GM18508 (cell line): ENCODE measurements at regions not wholly inside any gene's neighbourhood (a gene's known extent, or its start where the extent isn't known, plus 50 kb on each side); places are given as distances from the start of the nearest gene placed in this dataset.

Experiments
- ATAC-seq: cut with Tn5 transposase; IDR thresholded peaks from one replicate; pipeline ENCODE4 v1.9.1; 2021; ENCODE audit warnings: moderate number of reproducible peaks; ENCODE audit not compliant: insufficient read depth, unreplicated experiment

DNA sequence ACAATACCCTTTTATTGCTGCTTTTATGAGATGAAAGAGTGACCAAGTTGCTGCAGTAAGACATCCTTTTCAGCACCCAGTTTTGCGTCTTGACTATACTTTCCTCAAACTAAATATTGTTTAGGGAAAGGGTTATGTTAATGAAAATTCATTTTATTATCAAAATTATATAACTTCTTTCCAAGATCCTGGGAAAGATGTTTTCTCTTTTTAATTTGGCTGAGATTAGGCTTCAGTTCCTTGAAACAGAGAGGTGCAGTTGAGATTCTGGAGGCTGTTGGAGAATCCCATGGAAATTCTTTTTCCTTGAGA, 91.6 kb upstream of the KCNA3 start:
- no peak for ATAC-seq

DNA sequence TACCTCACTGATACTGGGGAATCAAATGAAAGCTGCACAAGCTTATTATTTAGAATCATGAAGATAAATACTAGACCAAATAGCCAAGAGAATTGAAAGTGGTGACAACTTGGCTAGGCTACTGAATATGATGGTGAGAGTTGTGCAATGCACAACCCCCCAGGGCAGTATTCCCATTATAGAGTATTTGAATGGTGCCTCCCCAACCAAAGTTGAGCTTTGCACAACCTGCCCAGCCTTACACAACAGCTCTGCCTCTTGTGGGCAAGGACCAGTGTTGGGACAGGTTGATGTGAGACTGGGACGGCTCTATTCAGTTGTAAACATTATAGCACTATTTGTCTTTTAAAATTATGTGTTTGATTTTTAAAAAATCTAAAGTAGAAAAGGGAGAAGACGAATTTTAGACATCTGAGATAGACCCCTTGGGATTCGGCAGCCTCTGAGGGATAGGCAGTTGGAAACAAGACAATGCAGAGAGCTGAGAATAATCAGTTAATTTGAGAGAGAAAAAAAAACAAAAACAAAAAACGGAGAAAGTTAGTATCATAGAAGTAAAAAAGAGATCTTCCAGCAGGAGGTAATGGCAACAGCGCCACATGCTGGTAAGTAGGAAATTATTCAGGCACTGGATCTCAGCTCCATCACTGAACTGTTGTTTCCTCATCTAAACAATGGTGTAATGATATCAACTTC, 91.0 kb upstream of the KCNA3 start:
- ATAC-seq: no peak

DNA sequence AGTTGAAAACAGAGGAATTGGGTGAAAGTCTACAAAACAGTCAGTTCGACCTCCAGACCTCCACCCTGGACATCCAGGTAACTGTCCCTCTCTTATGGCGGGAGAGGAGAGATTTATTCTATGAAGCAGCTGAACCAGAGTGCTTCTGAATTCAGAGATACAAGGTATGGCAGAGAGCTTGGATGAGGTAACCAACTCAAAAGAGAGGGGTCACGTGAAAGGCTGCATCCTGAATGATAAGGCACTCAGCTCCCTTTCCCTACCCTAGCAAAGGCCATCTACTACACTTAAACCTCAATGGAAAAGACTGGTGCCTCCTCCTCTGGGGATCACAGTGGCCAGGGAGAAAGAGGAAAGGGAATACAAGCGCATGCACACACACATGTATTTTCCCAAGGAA, 88.4 kb upstream of the KCNA3 start:
- ATAC-seq: no peak

DNA sequence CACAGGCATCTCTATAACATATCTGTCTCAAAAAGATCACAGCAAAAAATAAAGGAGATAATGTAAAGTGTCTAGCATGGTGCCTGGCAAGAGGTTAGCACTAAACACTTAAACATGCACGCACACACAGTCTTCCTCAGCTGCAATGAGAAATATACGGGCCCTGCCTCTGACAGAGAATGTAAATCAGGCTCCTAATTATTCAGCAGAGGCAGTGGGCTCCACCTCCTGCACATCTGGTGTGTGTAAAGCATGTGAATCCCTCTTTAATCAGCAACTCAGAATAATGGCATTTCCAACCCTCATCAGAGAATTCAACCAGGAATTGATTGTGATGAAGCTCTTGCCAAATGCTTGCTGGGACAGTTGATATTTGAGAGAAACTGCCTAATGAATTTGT, 85.6 kb upstream of the KCNA3 start:
- no peak for ATAC-seq

DNA sequence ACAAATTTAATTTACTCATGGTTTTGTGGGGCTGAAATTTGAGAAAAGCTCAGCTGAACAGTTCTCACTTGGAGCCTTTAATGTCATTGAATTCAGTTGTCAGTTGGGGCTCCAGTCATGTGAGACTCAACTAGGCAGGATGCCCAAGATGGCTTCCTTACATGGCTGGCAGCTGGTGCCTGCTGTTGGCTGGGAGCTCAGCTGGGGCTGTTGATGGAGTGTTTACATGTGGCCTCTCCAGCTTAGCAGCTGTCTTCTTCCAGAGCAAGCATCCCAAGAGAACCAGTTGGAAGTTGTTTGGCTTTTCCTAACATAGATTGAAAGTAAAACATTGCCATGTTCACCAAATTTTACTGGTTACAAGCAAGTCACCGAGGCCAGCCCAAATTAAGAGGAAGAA, 81.8 kb upstream of the KCNA3 start:
- no peak for ATAC-seq

DNA sequence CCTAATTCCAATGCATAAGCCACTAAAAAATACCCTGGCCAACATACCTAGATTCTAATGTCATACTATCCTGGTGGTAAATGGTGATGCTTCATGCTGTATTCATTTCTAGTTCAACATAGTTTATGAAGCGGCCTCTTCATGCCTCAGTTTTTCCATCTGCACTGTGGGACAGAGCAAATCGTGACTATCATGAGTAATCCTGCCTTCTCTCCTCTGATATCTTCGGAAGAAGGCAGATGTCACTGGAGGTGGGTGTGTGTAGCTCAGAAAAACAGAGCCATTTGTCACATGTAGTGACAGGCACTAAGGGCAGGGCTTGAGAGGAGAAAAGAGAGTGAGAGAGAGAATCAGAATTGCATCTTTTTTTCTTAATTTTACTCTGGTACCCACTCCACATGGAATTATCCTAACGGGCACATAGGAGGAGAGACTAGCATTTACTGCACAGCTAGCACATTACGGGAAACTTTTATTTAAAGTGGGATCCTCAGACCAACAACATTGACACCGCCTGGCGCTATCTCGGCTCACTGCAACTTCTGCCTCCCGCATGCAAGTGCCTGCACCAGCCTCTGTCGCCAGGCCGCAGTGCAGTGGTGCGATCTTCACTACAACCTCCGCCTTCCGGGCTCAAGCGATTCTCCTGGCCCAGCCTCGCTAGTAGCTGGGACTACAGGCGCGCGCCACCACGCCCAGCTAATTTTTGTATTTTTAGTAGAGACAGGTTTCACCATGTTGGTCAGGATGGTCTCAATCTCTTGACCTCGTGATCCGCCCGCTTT, 78.4 kb upstream of the KCNA3 start:
- ATAC-seq: no peak

DNA sequence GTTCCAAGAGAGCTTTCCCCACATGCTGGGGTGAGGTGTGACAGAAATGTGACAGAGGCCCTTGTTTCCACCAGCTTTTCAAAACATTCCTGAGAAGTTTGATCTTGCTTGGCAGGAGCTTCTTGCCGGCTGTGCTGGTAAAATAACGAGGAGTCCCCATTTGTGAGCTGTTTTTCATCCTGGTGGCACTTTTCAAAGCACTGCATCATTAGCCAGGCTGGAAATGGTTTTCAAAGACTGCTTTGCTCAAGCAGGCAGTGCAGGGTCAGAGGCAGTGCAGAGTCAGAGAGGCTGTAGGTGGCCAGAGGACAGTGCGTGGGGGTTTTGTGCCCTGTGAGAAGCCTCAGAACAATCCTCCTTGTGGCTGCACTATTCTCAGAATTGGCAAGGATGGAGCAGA, 75.8 kb upstream of the KCNA3 start:
- ATAC-seq: no peak

DNA sequence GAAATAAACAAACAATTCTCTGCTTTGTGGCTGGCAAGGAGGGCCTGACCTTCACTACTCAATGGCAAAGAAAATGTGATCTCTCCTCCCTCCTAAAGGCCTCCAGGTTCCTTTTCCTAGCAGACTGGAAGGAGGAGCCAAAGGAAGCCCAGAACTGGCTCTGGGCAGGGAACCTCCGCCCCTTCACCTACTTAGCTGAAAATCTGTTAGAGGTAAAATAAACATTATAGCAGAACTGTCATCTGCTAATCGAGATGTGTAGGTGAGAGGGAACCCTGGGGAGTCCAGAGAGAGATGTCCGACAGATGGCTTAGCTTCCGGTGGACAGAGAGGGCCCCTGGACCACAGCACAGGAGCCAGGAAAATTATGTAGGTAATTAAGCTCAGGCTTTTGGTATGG, 75.2 kb upstream of the KCNA3 start:
- ATAC-seq: no peak

DNA sequence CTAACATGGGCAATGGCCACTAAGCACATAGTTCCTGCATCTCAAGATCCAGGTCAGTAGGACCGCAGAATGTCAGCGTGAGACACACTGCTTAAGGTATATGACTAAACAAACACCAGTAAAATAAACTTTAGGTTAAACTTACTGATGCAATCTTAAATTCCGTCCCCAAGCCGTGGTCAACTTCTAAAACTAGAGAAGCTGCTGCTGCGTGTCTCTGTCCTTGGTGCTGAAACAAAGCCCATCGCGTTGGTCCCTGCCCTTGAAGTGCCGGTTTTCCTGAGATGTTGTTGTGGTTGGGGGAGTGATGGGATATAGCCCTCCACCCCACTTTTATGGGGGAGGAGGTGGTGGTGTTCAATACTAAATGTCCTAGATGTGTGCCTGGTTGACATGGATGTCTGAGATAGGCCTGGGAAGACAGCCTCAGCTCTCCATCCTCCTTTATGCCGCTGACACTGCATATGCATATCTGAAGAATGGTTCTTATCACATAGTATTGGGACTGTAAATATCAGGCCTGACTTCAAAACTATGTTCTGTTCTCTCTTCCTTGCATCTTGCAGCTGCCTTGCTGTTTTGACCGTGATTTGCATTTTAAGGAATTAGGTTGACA, 72.0 kb upstream of the KCNA3 start:
- no peak for ATAC-seq

DNA sequence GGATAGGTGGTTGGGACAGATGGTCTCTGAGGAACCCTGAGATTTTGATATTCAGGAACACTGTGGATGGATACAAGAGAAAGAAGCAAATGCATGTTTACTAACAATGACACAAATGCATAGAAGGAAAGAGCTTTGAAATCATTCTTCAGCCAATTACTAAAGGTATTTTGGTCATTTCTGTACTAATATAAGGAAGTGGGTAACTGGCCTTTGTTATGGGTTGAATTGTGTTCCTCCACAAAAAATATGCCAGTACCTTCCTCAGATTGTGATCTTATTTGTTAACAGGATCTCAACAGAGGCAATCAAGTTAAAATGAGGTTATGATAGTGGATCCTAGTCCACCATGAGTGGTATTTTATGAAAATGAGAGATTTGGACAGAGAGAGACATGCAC, 68.7 kb upstream of the KCNA3 start:
- ATAC-seq: no peak

DNA sequence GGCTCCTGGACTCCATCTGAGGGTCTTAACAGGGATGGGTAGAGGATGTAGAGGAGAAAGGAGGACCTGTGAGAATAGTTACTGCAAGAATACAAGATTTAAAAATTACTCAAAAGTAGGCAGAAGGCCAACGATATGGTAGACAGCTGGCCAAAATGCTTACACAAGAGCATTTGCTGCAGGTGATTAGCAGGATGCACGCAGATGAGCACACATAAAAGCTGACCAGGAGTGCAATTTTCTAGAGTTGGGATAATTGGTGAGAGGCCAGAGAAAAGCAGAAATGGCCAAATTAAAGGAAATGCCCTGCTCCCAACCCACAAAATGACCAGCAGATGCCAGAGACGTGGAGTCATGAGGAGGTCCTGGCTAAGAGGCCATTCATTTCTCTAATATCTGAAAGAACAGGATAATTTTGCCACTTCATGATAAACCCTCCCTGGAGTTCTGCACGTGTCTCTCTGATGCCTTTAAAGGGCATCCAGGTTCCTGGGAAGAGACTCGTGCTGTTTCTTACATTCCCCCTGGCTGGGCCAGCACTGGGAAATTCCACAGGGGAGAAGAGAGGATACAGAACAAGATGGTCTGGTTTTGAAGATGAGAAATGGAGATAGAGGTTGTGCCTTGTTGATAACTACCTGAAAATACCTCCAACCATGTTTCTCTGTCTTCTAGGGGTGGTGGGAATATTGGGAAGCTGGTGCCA, 62.3 kb upstream of the KCNA3 start:
- ATAC-seq: no peak

DNA sequence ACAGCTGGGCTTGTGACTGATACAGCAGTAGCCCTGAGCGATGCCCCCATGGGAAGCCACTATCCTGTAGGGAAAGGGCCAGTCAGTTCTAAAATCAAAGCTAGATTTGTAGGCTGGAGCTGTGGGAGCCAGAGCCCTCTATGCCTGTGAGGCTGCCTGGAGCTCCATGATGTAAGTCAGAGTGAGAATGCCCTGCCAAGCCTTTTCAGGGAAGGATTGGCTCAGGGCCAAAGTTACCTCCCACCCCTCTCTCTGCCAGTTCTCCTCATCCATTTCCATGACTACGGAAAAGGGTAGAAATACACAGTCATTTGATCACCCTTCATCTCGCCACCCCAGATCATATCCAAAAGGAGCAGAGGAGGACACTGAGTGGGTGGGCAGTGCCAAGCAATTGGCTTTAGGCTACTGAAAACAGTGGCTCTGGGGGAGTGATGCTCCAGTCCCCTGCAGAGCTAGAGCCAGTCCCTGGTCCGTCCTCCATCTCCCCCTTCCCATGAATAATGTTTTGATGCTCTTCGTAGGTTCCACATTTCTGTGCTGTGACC, 59.5 kb upstream of the KCNA3 start:
- no peak for ATAC-seq

DNA sequence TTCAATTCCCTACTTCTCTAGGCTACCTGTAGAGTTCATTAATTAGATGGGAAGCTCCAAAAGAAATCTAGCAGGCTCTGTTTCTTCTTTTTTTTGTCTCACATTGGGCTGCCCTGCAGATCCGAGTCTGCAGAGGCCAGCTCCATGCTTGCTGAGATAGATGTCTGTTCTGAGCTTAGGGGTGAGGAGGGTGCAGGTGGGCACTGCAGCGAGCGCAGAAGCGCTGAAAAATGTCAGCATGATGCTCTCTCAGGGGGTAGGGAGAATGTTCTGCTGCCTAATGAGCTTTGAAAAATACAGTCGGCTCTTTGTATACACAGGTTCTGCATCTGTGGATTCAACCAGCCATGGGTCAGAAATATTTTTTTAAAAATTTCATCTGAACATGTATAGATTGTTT, 56.8 kb upstream of the KCNA3 start:
- no peak for ATAC-seq

DNA sequence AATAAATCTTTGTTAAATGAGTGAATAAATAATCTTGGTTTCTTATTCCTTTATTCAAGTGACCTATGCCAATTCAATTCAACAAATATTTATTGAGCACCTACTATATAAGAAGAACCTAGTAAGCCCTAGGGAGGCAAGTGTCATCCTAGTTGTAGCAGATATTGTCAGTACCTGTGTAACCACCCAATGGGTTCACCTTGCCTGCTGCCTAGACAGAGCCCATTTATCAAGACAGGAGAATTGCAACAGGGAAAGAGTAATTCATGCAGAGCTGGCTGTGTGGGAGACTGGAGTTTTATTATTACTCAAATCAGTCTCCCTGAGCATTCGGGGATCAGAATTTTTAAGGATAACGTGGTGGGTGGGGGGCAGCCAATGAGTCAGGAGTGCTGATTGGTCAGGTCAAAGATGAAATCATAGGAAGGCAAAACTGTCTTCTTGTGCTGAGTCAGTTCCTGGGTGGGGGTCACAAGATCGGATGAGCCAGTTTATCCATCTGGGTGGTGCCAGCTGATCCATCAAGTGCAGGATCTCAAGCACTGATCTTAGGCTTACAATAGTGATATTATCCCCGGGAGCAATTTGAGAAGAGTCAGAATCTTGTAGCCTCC, 53.8 kb upstream of the KCNA3 start:
- no peak for ATAC-seq

DNA sequence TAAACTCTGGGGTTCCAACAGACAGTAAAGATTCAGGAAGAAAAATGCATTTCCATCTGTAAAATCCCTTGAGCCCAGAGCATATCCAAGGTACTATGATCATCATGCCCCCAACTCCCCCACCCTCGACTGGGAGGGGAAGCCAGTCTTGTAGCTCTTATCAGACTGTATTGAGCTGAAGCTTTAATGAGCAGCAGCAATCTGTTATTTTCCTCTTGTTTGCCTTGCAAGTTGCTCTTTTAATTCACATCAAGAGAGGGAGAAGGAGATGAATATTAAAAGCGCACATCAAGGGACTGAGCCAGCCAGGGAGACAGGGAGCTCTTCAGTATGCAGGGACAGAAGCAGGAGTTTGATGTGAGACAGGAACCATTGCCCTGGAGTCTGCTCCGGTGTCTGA, 52.5 kb upstream of the KCNA3 start:
- ATAC-seq: no peak

DNA sequence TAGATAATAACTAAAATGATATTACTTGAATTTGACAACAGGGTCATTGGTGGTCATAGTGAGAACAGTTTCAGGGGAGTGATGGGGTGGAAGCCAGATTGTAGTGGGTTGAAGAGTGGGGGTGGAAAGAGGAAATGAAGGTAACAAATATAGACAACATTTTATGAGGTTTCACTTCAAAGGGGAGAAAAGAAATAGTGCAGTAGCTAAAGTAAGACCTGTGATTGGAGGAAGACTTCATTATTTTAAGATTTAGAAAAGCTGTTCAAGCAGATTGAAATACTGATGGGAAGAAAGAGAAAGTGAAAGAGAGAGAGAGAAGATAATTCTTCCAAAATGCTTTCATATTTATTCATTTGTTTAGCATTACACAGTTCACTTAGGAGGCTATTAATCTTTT, 52.0 kb upstream of the KCNA3 start:
- ATAC-seq: peak; percentile 79
